Liver (tissue), 2 donors: ENCODE measurements at regions not wholly inside any gene's neighbourhood (a gene's known extent, or its start where the extent isn't known, plus 50 kb on each side); places are given as distances from the start of the nearest gene placed in this dataset.

Experiments used
- MAX ChIP-seq: IDR thresholded peaks from 2 replicates; pipeline ENCODE4 v1.6.1; 2016; ENCODE audit warnings: antibody characterized with exemption
- TF ChIP-seq, protein P1 (sequence below): fragments of 150-350 bp; IDR thresholded peaks from 2 replicates; pipeline ENCODE4 v1.5.1; 2017; ENCODE audit warnings: improper control_type of control experiment, low read depth, low read length; ENCODE audit not compliant: missing input control
- donor health status: healthy.

GRCh38 chr15:25596644-25597562, 158.1 kb upstream of the UBE3A start:
- TF ChIP-seq MAX, result no peak
- TF ChIP-seq, protein P1, sequence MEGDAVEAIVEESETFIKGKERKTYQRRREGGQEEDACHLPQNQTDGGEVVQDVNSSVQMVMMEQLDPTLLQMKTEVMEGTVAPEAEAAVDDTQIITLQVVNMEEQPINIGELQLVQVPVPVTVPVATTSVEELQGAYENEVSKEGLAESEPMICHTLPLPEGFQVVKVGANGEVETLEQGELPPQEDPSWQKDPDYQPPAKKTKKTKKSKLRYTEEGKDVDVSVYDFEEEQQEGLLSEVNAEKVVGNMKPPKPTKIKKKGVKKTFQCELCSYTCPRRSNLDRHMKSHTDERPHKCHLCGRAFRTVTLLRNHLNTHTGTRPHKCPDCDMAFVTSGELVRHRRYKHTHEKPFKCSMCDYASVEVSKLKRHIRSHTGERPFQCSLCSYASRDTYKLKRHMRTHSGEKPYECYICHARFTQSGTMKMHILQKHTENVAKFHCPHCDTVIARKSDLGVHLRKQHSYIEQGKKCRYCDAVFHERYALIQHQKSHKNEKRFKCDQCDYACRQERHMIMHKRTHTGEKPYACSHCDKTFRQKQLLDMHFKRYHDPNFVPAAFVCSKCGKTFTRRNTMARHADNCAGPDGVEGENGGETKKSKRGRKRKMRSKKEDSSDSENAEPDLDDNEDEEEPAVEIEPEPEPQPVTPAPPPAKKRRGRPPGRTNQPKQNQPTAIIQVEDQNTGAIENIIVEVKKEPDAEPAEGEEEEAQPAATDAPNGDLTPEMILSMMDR, result no peak
